HepG2 (cell line): ENCODE measurements at regions not wholly inside any gene's neighbourhood (a gene's known extent, or its start where the extent isn't known, plus 50 kb on each side); places are given as distances from the start of the nearest gene placed in this dataset.
A peak's percentile ranks its signal among the peaks of the same experiment; 100 is the strongest.

Experiments
- ATAC-seq: fragments of 200-7000 bp; cut with Tn5 transposase; 3 replicates; pipeline ENCODE4 v1.9.1; 2020; ENCODE audit warnings: mild to moderate bottlenecking, moderate library complexity
- BruUV-seq: library from RNA; stranded (reverse); fragments of 400-500 nt; replicated peaks from 2 replicates; lab custom pipeline; 2021; lab: Mats Ljungman, UMichigan
- CTCF ChIA-PET: fragments of 300-600 bp; formaldehyde crosslinking; extraction: SDS; loops from one replicate; lab custom pipeline; 2021; ENCODE audit warnings: low total read pairs, inconsistent platforms, low intra/inter-chr PET ratio; lab: Yijun Ruan, JAX
- POLR2A ChIA-PET: fragments of 350-600 bp; sonication (Branson Sonifier 250); formaldehyde crosslinking; loops from one replicate; lab custom pipeline; 2020; ENCODE audit warnings: antibody characterized with exemption, inconsistent platforms; lab: Yijun Ruan, JAX
- DNase-seq: peaks from one replicate; pipeline ENCODE4 v3.0.0-alpha.2; 2015; ENCODE audit warnings: low spot score
- FAIRE-seq: peaks from 3 replicates; lab custom pipeline; 2011; peaks lifted over from hg19 to GRCh38; lab: Jason Lieb, UNC
- H2AFZ ChIP-seq: one replicate; pipeline ENCODE4 v1.6.1; 2011; ENCODE audit warnings: low read length, inconsistent platforms
- H3K27ac ChIP-seq: fragments of 300-600 bp; 3 replicates; pipeline ENCODE4 v1.8.0; 2011; ENCODE audit warnings: mixed run types, mild to moderate bottlenecking, mixed read lengths, low read length, inconsistent platforms; ENCODE audit not compliant: insufficient read depth; ENCODE audit errors: extremely low read length
- H3K27me3 ChIP-seq, 2 experiments: fragments of 200-600 bp in 1 of 2; 2 replicates in 1 of 2; 3 replicates in 1 of 2; pipeline versions ENCODE4 v1.6.0 to v1.8.0; 2011; ENCODE audit warnings: low read length in 2 of 2, mild to moderate bottlenecking in 2 of 2, moderate library complexity in 2 of 2, inconsistent platforms in 1 of 2; ENCODE audit not compliant: insufficient read depth in 2 of 2, control insufficient read depth in 1 of 2
- H3K36me3 ChIP-seq, 2 experiments: fragments of 200-600 bp in 1 of 2; replicated peaks in 1 of 2; 2 replicates in 1 of 2; 3 replicates in 1 of 2; pipeline versions ENCODE4 v1.5.1 to v1.8.0; 2011; ENCODE audit warnings: low read length in 2 of 2, inconsistent platforms in 1 of 2; ENCODE audit not compliant: insufficient read depth in 2 of 2, control insufficient read depth in 1 of 2
- H3K4me1 ChIP-seq: 2 replicates; pipeline ENCODE4 v1.5.1; 2012; ENCODE audit warnings: low read length, inconsistent platforms; ENCODE audit not compliant: insufficient read depth
- H3K4me2 ChIP-seq: 2 replicates; pipeline ENCODE4 v1.6.0; 2011; ENCODE audit warnings: low read depth, low read length, inconsistent platforms
- H3K4me3 ChIP-seq, 3 experiments: fragments of 200-600 bp in 1 of 3; sonication (generic), shearing (Covaris generic) in 1 of 3; replicated peaks in 1 of 3; 2 replicates each; pipeline ENCODE4 v1.5.1; 2011 to 2016; ENCODE audit warnings: low read length in 3 of 3, inconsistent platforms in 2 of 3, low read depth in 2 of 3, mild to moderate bottlenecking in 2 of 3, control low read depth in 1 of 3, mixed read lengths in 1 of 3; ENCODE audit not compliant: insufficient read depth in 1 of 3
- H3K79me2 ChIP-seq: one replicate; pipeline ENCODE4 v1.6.1; 2011; ENCODE audit warnings: low read length, inconsistent platforms; ENCODE audit not compliant: insufficient read depth
- H3K9ac ChIP-seq: 2 replicates; pipeline ENCODE4 v1.6.0; 2011; ENCODE audit warnings: mild to moderate bottlenecking, low read depth, low read length, inconsistent platforms; ENCODE audit not compliant: insufficient read depth
- H3K9me3 ChIP-seq: 2 replicates; pipeline ENCODE4 v1.5.1; 2012; ENCODE audit warnings: mild to moderate bottlenecking, low read length
- H4K20me1 ChIP-seq: 2 replicates; pipeline ENCODE4 v1.6.0; 2011; ENCODE audit warnings: inconsistent platforms, mild to moderate bottlenecking, low read length, moderate library complexity; ENCODE audit not compliant: insufficient read depth
- ATF7 ChIP-seq, 2 experiments: fragments of 450-650 bp in 1 of 2; sonication (generic) in 1 of 2; formaldehyde crosslinking in 1 of 2; IDR thresholded peaks; 2 replicates each; pipeline versions ENCODE4 v1.4.0 to v1.6.1; 2016 to 2020; ENCODE audit warnings: antibody characterized with exemption in 1 of 2, mild to moderate bottlenecking in 1 of 2, missing genetic modification reagents in 1 of 2
- GATAD1 ChIP-seq: IDR thresholded peaks from 2 replicates; pipeline ENCODE4 v1.6.1; 2016; ENCODE audit warnings: missing genetic modification reagents, missing compliant biosample characterization
- GFI1 ChIP-seq: sonication (generic); formaldehyde crosslinking; IDR thresholded peaks from 2 replicates; pipeline ENCODE4 v1.5.0; 2020; ENCODE audit warnings: missing genetic modification reagents, mild to moderate bottlenecking, borderline replicate concordance
- HOMEZ ChIP-seq: IDR thresholded peaks from 2 replicates; pipeline ENCODE4 v1.6.1; 2016; ENCODE audit warnings: low read depth
- ZFAT ChIP-seq: sonication (generic); formaldehyde crosslinking; conservative IDR thresholded peaks from 2 replicates; pipeline ENCODE4 v1.8.1; 2023; ENCODE audit warnings: missing genetic modification reagents, inconsistent platforms
- ZMAT3 ChIP-seq: sonication (generic); formaldehyde crosslinking; conservative IDR thresholded peaks from 2 replicates; pipeline ENCODE4 v1.7.0; 2021; ENCODE audit warnings: missing genetic modification reagents
- ZNF570 ChIP-seq: sonication (generic); formaldehyde crosslinking; IDR thresholded peaks from 2 replicates; pipeline ENCODE4 v1.4.0; 2020; ENCODE audit warnings: mild to moderate bottlenecking, missing genetic modification reagents, borderline replicate concordance
- ZNF691 ChIP-seq: sonication (generic); formaldehyde crosslinking; IDR thresholded peaks from 2 replicates; pipeline ENCODE4 v1.4.0; 2020; ENCODE audit warnings: missing genetic modification reagents, low read depth, mild to moderate bottlenecking, borderline replicate concordance
- ZNF747 ChIP-seq: sonication (generic); formaldehyde crosslinking; IDR thresholded peaks from 2 replicates; pipeline ENCODE4 v1.8.1; 2023; ENCODE audit warnings: missing genetic modification reagents, mild to moderate bottlenecking, borderline replicate concordance
- ZNF850 ChIP-seq: sonication (generic); formaldehyde crosslinking; conservative IDR thresholded peaks from 2 replicates; pipeline ENCODE4 v1.9.0; 2021; ENCODE audit warnings: mild to moderate bottlenecking, missing genetic modification reagents
- WGBS: methylation state at CpG from one replicate; pipeline ENCODE4 v1.1.6; 2017; ENCODE audit warnings: low lambda C conversion rate; 5-methylcytosine and 5-hydroxymethylcytosine counted together
- in situ Hi-C: cut with HindIII; loops from 2 replicates; pipeline ENCODE4 v1.10.0; 2017; ENCODE audit warnings: low pct_unique_long_range_greater_than_20kb; ENCODE audit not compliant: extremely low pct_ligation_motif_present
- intact Hi-C: fragments of 100-400 bp; cut with micrococcal nuclease; formaldehyde crosslinking; loops from one replicate; pipeline ENCODE4 v1.10.0; 2022; ENCODE audit not compliant: unreplicated experiment

DNA sequence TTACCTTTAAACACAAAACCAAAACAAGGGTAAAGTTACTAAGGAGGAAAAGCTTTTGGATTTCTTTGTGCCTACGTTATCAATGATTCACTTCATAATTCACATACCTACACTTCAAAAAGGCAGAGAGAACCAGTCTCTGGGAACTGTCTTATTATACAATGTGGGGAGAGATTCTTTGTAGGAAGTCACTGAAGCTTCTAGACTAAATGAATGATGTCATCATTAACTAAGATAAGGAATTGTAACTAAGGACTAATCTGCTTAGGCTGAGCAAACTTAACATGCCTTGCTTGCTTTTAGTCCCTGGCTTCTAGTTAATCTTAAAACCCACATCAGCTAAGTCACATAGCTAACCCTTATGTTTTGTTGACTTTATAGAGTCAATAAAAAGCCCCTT lies 771.2 kb downstream of the NXPH1 start:
- FAIRE-seq (no peak), DNase-seq (no peak), ATAC-seq (no peak)
- no TSS peak for BruUV-seq
- no peak overlapping the region for H2AFZ ChIP-seq
- 7% methylated on average over 1 of the region's 1 CpG for WGBS
- no peak overlapping the region for H3K27ac ChIP-seq
- H3K27me3 ChIP-seq: no peaks in the 10 kb centered on the region
- H3K4me3 ChIP-seq: no peak overlapping the region
- no peaks in the 10 kb centered on the region for H4K20me1 ChIP-seq
- H3K9me3 ChIP-seq: peaks cover 76% of the 10 kb centered on the region
- in situ Hi-C loops (no loop called here), intact Hi-C loops (no loop called here)
- peak; percentile 92 for TF ChIP-seq ATF7 (IDR thresholded peaks at IDR 0.05)
- TF ChIP-seq ATF7 (CRISPR knock-in tag; IDR thresholded peaks at IDR 0.05): no peak
- no peak for TF ChIP-seq HOMEZ (CRISPR knock-in tag)
- H3K4me1 ChIP-seq: no peaks in the 10 kb centered on the region
- no peaks in the 10 kb centered on the region for H3K36me3 ChIP-seq
- H3K4me2 ChIP-seq: no peak overlapping the region
- no peak overlapping the region for H3K9ac ChIP-seq
- ChIA-PET CTCF (no interaction called here), POLR2A (no interaction called here)
- H3K79me2 ChIP-seq: no peaks in the 10 kb centered on the region

GRCh38 chr7:9210114-9210513 lies 776.7 kb downstream of the NXPH1 start:
- no peaks in the 10 kb centered on the region for H4K20me1 ChIP-seq
- H2AFZ ChIP-seq: no peak overlapping the region
- ChIA-PET POLR2A (no interaction called here), CTCF (no interaction called here)
- TF ChIP-seq GATAD1 (CRISPR knock-in tag) (no peak), ZFAT (CRISPR knock-in tag) (no peak), ZNF691 (CRISPR knock-in tag) (no peak), ZNF747 (no peak), ZNF850 (CRISPR knock-in tag) (no peak), ZMAT3 (CRISPR knock-in tag) (no peak), ZNF570 (CRISPR knock-in tag) (no peak), GFI1 (CRISPR knock-in tag) (no peak)
- peaks cover 72% of the 10 kb centered on the region for H3K9me3 ChIP-seq
- H3K79me2 ChIP-seq: no peaks in the 10 kb centered on the region
- no peaks in the 10 kb centered on the region for H3K4me1 ChIP-seq
- no peak overlapping the region for H3K4me2 ChIP-seq
- BruUV-seq: no TSS peak
- ATAC-seq: no peak
- DNase-seq: no peak
- intact Hi-C loops: no loop called here
- no peaks in the 10 kb centered on the region for H3K36me3 ChIP-seq
- no peak overlapping the region for H3K27ac ChIP-seq
- FAIRE-seq: no peak
- WGBS: 1% methylated on average over 3 of the region's 3 CpGs
- H3K4me3 ChIP-seq: no peak overlapping the region
- H3K9ac ChIP-seq: no peak overlapping the region
- no peaks in the 10 kb centered on the region for H3K27me3 ChIP-seq
- in situ Hi-C loops: no loop called here
